ENCODE measurements at regions not wholly inside any gene's neighbourhood (a gene's known extent, or its start where the extent isn't known, plus 50 kb on each side); places are given as distances from the start of the nearest gene placed in this dataset.
A peak's percentile ranks its signal among the peaks of the same experiment; 100 is the strongest.

GRCh38 chr11:11152877-11153276, 200.2 kb downstream of the CSNK2A3 start:
- Histone ChIP-seq H3K27me3 (no peaks in the 10 kb centered on the region), H3K27ac (no peak overlapping the region), H3K4me3 (no peak overlapping the region), H3K36me3 (replicated peaks in 1 of 2; ENCODE audit: insufficient read depth in 1 of 2, low read depth in 2 of 2) (no peaks in the 10 kb centered on the region), H3K9me3 (no peaks in the 10 kb centered on the region), H3K4me1 (no peaks in the 10 kb centered on the region)
- TF ChIP-seq, protein P1, sequence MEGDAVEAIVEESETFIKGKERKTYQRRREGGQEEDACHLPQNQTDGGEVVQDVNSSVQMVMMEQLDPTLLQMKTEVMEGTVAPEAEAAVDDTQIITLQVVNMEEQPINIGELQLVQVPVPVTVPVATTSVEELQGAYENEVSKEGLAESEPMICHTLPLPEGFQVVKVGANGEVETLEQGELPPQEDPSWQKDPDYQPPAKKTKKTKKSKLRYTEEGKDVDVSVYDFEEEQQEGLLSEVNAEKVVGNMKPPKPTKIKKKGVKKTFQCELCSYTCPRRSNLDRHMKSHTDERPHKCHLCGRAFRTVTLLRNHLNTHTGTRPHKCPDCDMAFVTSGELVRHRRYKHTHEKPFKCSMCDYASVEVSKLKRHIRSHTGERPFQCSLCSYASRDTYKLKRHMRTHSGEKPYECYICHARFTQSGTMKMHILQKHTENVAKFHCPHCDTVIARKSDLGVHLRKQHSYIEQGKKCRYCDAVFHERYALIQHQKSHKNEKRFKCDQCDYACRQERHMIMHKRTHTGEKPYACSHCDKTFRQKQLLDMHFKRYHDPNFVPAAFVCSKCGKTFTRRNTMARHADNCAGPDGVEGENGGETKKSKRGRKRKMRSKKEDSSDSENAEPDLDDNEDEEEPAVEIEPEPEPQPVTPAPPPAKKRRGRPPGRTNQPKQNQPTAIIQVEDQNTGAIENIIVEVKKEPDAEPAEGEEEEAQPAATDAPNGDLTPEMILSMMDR (IDR thresholded peaks at IDR 0.05), result no peak
- TF ChIP-seq POLR2A (IDR thresholded peaks at IDR 0.05), result no peak
- ATAC-seq (no peak), DNase-seq (no peak)
- intact Hi-C loops (cut with DNase I), result no loop called here
- 83 to 88% methylated on average over 4 of the region's 4 CpGs for WGBS, 2 donors

DNA sequence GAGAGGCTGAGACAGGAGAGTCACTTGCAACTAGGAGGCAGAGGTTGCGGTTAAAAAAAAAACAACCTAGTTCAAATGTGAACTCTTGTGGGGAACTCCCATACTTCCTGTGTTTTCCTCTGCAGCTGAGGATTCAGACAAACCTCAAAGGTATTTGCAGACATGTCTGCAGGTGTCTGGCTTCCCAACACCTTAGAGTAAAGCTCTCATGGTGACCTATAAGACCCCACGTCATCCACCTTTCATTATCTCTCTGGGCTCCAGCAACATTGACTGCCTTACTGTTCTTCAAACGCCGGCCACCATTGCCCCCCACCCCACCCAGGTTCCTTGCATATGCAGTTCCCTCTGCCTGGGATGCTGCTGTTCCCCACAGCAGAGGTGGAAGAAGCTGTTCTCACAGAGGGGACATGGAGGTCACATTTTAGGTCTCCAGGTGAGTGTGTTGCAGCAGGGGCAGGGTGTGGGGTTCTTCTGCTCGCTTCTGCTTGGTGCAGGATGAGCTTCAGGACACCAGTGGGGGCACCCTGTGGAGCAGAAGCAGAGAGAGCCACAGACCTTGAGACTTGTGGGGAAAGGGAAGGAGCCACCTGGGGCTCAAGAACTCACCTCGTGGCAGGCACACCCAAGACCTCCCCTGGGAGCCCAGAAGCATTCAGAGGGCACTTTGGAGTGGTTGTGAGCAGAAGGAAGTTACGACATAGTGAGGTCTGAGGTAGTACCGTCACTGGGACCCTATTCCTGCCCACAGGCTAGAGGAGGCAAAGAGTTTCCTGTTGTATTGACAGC, 203.2 kb downstream of the CSNK2A3 start:
- TF ChIP-seq POLR2A (IDR thresholded peaks at IDR 0.05), result no peak
- TF ChIP-seq, protein P1 (IDR thresholded peaks at IDR 0.05), result no peak
- intact Hi-C loops (cut with DNase I), result no loop called here
- Histone ChIP-seq H3K4me3 (no peak overlapping the region), H3K36me3 (replicated peaks in 1 of 2; ENCODE audit: insufficient read depth in 1 of 2, low read depth in 2 of 2) (no peaks in the 10 kb centered on the region), H3K4me1 (no peaks in the 10 kb centered on the region), H3K9me3 (no peaks in the 10 kb centered on the region), H3K27ac (no peak overlapping the region), H3K27me3 (no peaks in the 10 kb centered on the region)
- no peak for ATAC-seq
- DNase-seq, result no peak
- WGBS, 2 donors, result 60 to 65% methylated on average over 8 of the region's 8 CpGs

GRCh38 chr11:11148596-11148995, 204.5 kb downstream of the CSNK2A3 start:
- intact Hi-C loops (cut with DNase I), result no loop called here
- Histone ChIP-seq H3K27me3 (no peaks in the 10 kb centered on the region), H3K9me3 (no peaks in the 10 kb centered on the region), H3K27ac (peak overlapping the region in 3 of 4 donors; percentile 1 to 38 (median 15)), H3K36me3 (replicated peaks in 1 of 2; ENCODE audit: insufficient read depth in 1 of 2, low read depth in 2 of 2) (no peaks in the 10 kb centered on the region), H3K4me3 (no peak overlapping the region), H3K4me1 (no peaks in the 10 kb centered on the region)
- 64 to 75% methylated on average over 4 of the region's 4 CpGs for WGBS, 2 donors
- ATAC-seq (no peak), DNase-seq (no peak)
- no peak for TF ChIP-seq POLR2A (IDR thresholded peaks at IDR 0.05)
- TF ChIP-seq, protein P1 (IDR thresholded peaks at IDR 0.05), result no peak

GRCh38 chr11:11148104-11148509, 204.9 kb downstream of the CSNK2A3 start:
- WGBS, 2 donors, result 37 to 41% methylated on average over 4 to 5 of the region's 5 CpGs
- Histone ChIP-seq H3K4me3 (no peak overlapping the region), H3K27ac (peak overlapping the region in 3 of 4 donors; percentile 27 to 38 (median 36)), H3K36me3 (replicated peaks in 1 of 2; ENCODE audit: insufficient read depth in 1 of 2, low read depth in 2 of 2) (no peaks in the 10 kb centered on the region), H3K27me3 (no peaks in the 10 kb centered on the region), H3K9me3 (no peaks in the 10 kb centered on the region), H3K4me1 (no peaks in the 10 kb centered on the region)
- DNase-seq, result peak; percentile 41 to 76 (median 66)
- ATAC-seq, result peak; percentile 88
- TF ChIP-seq, protein P1 (IDR thresholded peaks at IDR 0.05), result peak in 2 of 7 experiments; percentile 11 to 17
- no peak for TF ChIP-seq POLR2A (IDR thresholded peaks at IDR 0.05)
- intact Hi-C loops (cut with DNase I), result no loop called here

DNA sequence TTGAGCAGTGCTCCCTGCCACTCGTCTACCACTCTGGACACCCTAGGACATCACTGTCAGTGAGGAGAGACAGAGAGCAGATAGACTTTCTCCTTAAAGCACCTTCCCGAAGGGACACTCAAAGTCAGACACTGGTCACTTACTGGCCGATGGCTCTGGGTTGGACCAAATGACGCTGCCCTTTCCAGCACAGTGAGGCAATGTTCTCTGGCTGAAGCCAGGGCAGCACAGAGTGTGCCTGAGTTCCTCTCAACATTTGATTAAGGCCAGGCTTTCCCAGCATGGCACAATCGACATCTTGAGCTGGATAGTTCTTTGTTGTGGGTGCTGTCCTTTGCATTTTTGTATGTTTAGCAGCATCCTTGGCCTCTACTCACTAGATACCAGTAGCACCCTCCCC, 206.2 kb downstream of the CSNK2A3 start:
- H3K27me3 ChIP-seq, result no peaks in the 10 kb centered on the region
- no peak overlapping the region for H3K4me3 ChIP-seq
- no peak for TF ChIP-seq POLR2A (IDR thresholded peaks at IDR 0.05)
- TF ChIP-seq, protein P1 (IDR thresholded peaks at IDR 0.05), result no peak
- no peak for ATAC-seq
- DNase-seq, result no peak
- WGBS, 2 donors, result 80 to 88% methylated on average over 5 of the region's 5 CpGs
- no peak overlapping the region for H3K27ac ChIP-seq
- intact Hi-C loops (cut with DNase I), result no loop called here
- H3K36me3 ChIP-seq (replicated peaks in 1 of 2; ENCODE audit: insufficient read depth in 1 of 2, low read depth in 2 of 2), result no peaks in the 10 kb centered on the region
- H3K9me3 ChIP-seq, result no peaks in the 10 kb centered on the region
- H3K4me1 ChIP-seq, result no peaks in the 10 kb centered on the region
